ENCODE measurements at regions not wholly inside any gene's neighbourhood (a gene's known extent, or its start where the extent isn't known, plus 50 kb on each side); places are given as distances from the start of the nearest gene placed in this dataset.

DNA sequence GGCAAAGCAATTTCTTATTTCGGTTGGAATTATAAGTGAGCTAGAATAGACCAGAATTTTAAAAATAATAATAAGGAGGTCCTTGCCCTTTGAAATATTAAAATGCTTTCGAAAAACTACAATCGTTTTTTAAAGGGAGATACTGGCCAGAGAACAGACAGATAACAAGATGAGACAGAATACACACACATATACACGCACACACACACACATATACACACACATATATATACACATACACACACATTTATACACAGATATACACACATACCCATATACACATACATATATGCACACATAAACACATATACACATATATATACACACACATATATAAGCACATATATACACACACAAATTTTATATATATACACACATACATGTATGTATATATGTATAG, 175.3 kb upstream of the MIR17HG start:
- Mint-ChIP-seq H3K27ac (no peak overlapping the region), H3K36me3 (no peaks in the 10 kb centered on the region), H3K27me3 (ENCODE audit: low read depth in 3 of 3) (peaks cover 1 to 4% (median 3%) of the 10 kb centered on the region in 3 donors), H3K4me1 (no peaks in the 10 kb centered on the region), H3K9me3 (peaks cover 0 to 11% (median 2%) of the 10 kb centered on the region in 6 donors), H3K4me3 (no peak overlapping the region)
- no peak for DNase-seq

DNA sequence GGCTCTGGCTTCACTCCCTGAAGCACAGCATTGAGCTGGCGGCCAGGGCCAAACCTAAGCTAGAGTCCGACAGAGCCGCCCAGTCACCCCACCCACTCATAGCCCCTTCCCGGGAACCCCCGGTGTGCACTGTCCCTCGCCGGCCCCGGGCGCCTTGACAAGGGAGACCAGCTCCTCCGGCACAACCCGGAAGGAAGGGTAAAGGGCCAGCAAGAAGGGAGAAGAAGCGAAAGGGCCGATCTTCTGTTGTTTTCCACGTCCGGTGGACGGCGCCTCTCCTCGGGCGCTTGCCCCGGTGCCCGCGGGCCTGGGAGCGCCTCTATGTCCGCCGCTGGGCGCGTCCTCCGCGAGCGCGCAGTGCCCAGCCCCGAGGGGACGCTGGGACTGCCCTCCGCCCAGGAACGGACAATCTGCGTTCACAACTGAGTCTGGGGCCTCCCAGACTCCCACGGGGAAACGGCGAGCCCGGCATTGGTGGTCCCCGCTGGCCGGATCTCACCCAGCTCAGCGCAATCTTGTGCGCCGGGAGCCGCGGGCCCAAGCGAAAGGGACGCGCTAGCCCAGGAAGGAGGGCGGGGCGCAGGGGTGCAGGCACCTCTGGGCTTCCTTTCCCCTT, 172.5 kb upstream of the MIR17HG start:
- Mint-ChIP-seq H3K27me3 (ENCODE audit: low read depth in 3 of 3) (peaks cover 0 to 5% (median 2%) of the 10 kb centered on the region in 3 donors), H3K36me3 (no peaks in the 10 kb centered on the region), H3K27ac (no peak overlapping the region), H3K9me3 (peaks cover 0 to 9% (median 2%) of the 10 kb centered on the region in 6 donors), H3K4me1 (no peaks in the 10 kb centered on the region), H3K4me3 (peak overlapping the region in 2 of 5 donors; percentile 6 to 13)
- DNase-seq: no peak

DNA sequence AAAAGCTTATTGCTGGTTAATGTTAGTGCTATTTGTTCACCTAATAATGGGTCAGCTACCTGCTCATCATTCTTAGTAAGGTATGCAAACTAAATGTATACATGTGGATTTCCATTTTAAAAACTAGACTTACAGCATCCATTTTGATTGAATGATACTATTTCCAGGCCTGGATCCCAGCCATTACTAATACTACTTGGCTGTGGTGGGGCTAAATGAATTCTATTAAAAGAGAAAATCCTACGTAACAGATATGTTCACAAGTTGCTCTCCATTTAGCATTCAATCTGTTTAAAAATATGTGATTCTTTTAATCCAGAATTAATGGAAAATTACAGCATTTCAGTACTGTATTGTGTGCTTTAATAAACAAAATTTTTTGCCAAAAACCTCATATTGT, 169.4 kb upstream of the MIR17HG start:
- H3K27ac Mint-ChIP-seq: no peak overlapping the region
- H3K4me1 Mint-ChIP-seq: no peaks in the 10 kb centered on the region
- H3K4me3 Mint-ChIP-seq: no peak overlapping the region
- peaks cover 0 to 8% (median 2%) of the 10 kb centered on the region in 6 donors for H3K9me3 Mint-ChIP-seq
- peaks cover 0 to 5% (median 4%) of the 10 kb centered on the region in 3 donors for H3K27me3 Mint-ChIP-seq (ENCODE audit: low read depth in 3 of 3)
- H3K36me3 Mint-ChIP-seq: no peaks in the 10 kb centered on the region
- DNase-seq: no peak

DNA sequence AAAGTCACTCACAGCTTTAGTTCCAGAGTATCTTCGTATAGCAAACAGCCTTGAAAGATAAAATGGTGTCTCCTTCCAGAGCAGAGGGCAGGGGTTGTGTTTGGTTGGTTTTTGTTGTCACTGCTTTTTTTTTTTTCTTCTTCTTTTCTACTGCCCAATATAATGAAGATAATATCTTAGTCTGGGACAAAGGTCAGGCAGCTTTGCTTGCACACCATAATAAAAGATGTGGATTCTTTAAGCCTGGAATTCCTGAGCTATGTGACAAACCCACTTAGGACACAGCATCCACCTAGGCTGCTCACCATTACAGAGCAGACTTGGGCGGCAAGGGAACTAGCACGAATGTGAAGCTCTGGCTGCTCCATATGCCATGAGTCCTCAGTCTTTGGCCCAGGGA, 165.6 kb upstream of the MIR17HG start:
- no peak overlapping the region for H3K4me3 Mint-ChIP-seq
- no peaks in the 10 kb centered on the region for H3K4me1 Mint-ChIP-seq
- H3K9me3 Mint-ChIP-seq: peaks cover 0 to 3% (median 0%) of the 10 kb centered on the region in 6 donors
- H3K36me3 Mint-ChIP-seq: no peaks in the 10 kb centered on the region
- no peak overlapping the region for H3K27ac Mint-ChIP-seq
- H3K27me3 Mint-ChIP-seq (ENCODE audit: low read depth in 3 of 3): peaks cover 0 to 4% (median 1%) of the 10 kb centered on the region in 3 donors
- DNase-seq: no peak

DNA sequence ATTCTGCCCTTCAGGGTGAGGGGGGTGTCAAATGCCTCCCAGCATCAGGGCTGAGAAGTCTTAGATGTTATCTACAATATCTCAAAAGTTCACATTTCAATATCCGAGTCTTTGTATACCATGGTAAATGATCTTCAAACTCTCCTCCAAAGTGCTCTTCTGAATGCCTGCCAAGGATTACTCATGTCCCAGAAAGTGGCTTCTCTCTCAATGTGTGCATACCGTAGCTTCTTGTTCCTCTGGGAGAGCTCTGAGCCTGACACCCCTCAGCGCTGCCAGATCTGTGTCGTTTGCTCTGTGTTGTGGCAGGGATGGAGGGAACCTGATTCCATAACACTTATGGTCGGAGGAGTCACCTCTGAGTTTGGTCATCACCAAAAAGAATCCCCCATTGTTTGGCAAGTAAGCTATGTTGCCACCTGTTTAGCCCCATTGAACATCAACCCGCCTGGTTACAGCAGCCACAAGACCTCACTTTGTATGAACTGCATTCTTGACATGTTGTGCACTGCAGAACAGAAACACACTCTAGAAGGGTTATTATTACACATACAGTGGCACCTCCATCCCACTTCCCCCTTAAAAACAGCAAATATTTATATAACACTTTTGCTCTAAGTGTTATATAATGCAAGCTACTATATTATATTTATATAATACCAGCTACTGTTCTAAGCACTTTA, 163.1 kb upstream of the MIR17HG start:
- H3K27ac Mint-ChIP-seq: no peak overlapping the region
- H3K4me1 Mint-ChIP-seq: no peaks in the 10 kb centered on the region

DNA sequence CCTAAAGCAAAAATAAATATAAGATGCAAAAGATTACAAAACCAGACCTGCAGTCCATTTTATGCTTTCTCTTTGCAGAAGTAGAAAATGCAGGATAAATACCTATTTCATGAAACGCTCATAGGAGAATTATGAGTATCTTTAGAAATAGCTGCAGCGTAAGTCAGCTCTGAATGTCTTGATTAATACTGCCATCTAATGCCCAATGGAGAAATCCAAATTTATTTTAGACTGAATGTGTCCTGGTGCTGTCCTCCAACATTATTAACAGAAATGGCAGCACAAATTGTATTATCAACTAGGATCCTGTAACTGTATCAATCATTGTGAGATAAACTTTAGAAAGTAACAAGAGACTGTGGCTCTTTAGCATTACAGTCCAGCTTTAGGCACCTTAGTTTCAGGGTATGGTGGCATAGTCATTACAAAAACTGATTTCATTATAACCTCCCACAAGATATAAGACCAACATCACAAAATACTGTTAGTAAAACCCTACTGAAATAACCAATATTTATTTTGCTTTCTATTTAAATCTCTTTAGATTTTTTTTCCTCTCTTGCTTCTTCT, 162.1 kb upstream of the MIR17HG start:
- no peak for DNase-seq
- H3K27me3 Mint-ChIP-seq (ENCODE audit: low read depth in 3 of 3): peaks cover 0 to 2% (median 0%) of the 10 kb centered on the region in 3 donors
- H3K27ac Mint-ChIP-seq: no peak overlapping the region
- H3K9me3 Mint-ChIP-seq: peaks cover 0 to 3% (median 0%) of the 10 kb centered on the region in 6 donors
- H3K36me3 Mint-ChIP-seq: no peaks in the 10 kb centered on the region
- no peak overlapping the region for H3K4me3 Mint-ChIP-seq
- H3K4me1 Mint-ChIP-seq: no peaks in the 10 kb centered on the region

More for the DNA sequence above, 163.1 kb upstream of the MIR17HG start:
- H3K27me3 Mint-ChIP-seq (ENCODE audit: low read depth in 3 of 3): peaks cover 0 to 2% (median 0%) of the 10 kb centered on the region in 3 donors
- no peak for DNase-seq
- no peak overlapping the region for H3K4me3 Mint-ChIP-seq
- peaks cover 0 to 3% (median 0%) of the 10 kb centered on the region in 6 donors for H3K9me3 Mint-ChIP-seq
- no peaks in the 10 kb centered on the region for H3K36me3 Mint-ChIP-seq

DNA sequence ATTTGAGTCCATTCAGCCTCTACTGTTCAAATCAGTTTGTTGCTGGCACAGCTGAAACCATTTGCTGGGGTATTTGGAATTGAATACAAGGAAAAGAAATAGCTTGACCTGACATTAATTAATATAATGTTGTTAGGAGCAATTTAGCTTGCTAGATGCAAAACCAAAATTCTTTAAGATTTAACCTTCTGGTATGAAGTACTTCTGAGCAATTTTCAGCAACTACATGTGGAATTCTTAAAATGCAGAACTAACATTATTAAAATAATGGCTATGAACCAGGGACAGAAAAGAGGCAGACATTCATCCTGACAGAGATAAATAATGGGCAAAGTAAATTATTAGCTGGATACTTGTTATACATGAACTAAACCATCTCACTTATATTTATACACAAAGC, 160.0 kb upstream of the MIR17HG start:
- Mint-ChIP-seq H3K27ac (no peak overlapping the region), H3K4me1 (no peaks in the 10 kb centered on the region)
- no peak for DNase-seq

DNA sequence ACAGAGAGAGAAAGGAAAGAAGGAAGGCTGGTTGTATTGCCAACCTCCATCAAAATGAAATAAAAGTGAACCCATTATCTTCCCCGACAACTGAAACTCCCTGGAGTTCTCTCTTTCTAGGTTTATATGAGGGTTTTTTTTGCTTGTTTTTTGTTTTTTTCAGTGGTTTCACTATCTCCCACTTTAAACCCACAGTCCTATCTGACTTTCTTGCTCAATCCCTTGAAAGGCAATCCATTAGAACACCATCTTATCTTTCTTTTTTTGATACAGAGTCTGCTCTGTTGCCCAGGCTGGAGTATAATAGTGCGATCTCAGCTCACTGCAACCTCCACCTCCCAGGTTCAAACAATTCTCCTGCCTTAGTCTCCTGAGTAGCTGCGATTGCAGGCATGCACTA, 158.0 kb upstream of the MIR17HG start:
- Mint-ChIP-seq H3K9me3 (peaks cover 0 to 1% (median 0%) of the 10 kb centered on the region in 6 donors), H3K36me3 (no peaks in the 10 kb centered on the region), H3K4me1 (no peaks in the 10 kb centered on the region), H3K27me3 (ENCODE audit: low read depth in 3 of 3) (peaks cover 0 to 2% (median 2%) of the 10 kb centered on the region in 3 donors), H3K4me3 (no peak overlapping the region), H3K27ac (no peak overlapping the region)
- DNase-seq: no peak

More for the DNA sequence above, 160.0 kb upstream of the MIR17HG start:
- H3K4me3 Mint-ChIP-seq: no peak overlapping the region
- no peaks in the 10 kb centered on the region for H3K27me3 Mint-ChIP-seq (ENCODE audit: low read depth in 3 of 3)
- peaks cover 0 to 3% (median 0%) of the 10 kb centered on the region in 6 donors for H3K9me3 Mint-ChIP-seq
- no peaks in the 10 kb centered on the region for H3K36me3 Mint-ChIP-seq

DNA sequence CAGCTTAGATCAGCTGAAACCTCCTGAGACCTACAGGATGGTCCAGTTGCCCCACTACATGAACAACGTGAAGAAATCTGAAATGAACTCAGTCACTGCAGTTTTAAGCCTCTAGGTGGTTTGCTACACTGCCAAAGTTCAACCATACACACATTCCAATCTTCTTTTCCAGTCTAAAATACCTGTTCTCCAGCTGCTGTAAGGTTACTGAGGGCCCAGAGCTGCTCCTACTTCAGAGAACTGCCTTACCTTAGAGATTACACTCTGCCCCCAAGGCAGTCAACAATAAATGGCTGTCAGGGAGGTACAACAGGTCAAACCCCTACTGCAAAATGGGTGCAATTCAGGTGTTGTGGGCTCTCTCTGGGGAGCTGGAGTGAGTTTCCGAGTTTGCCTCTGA, 154.1 kb upstream of the MIR17HG start:
- H3K9me3 Mint-ChIP-seq: peaks cover 0 to 1% (median 0%) of the 10 kb centered on the region in 6 donors
- H3K4me1 Mint-ChIP-seq: no peaks in the 10 kb centered on the region
- peaks cover 1 to 2% (median 2%) of the 10 kb centered on the region in 3 donors for H3K27me3 Mint-ChIP-seq (ENCODE audit: low read depth in 3 of 3)
- DNase-seq: no peak
- no peaks in the 10 kb centered on the region for H3K36me3 Mint-ChIP-seq
- H3K27ac Mint-ChIP-seq: no peak overlapping the region
- no peak overlapping the region for H3K4me3 Mint-ChIP-seq

DNA sequence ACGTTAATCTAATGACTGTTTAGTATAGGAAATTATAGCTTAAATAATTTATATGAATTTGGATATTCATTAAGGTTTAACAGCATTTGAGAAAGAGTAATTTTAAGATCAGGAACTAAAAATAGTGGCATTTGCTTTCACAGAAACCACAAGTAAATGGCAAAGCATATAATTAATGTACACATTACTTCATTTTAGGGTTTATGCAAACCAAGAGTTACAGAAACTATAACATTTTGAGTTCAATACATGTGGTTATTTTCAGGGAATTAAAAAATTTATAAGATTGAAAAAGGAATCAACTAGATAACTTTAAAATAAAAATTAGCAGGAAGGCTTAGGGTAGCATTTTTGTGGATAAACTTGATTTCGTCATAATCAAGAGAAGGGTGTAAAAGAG, 151.7 kb upstream of the MIR17HG start:
- DNase-seq: no peak
- Mint-ChIP-seq H3K9me3 (peaks cover 0 to 1% (median 0%) of the 10 kb centered on the region in 6 donors), H3K4me1 (no peaks in the 10 kb centered on the region), H3K27ac (no peak overlapping the region), H3K27me3 (ENCODE audit: low read depth in 3 of 3) (peaks cover 1 to 2% (median 2%) of the 10 kb centered on the region in 3 donors), H3K4me3 (no peak overlapping the region), H3K36me3 (no peaks in the 10 kb centered on the region)

DNA sequence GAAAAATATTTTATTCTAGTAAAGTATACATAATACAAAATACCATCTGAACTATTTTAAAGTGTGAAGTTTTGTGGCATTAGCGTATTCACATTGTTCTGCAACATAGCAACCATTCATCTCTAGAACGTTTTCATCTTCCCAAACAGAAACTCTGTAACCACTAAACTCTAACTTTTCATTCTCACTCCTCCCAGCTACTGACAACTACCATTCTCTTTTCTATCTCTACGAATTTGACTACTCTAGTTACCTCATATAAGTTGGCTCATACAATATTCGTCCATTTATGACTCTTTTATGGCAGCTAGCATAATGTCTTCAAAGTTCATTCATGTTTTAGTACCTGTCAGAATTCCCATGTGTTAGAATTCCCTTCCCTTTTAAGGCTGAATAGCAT, 150.5 kb upstream of the MIR17HG start:
- Mint-ChIP-seq H3K27ac (no peak overlapping the region), H3K4me3 (no peak overlapping the region), H3K27me3 (ENCODE audit: low read depth in 3 of 3) (peaks cover 1 to 2% (median 2%) of the 10 kb centered on the region in 3 donors), H3K9me3 (peaks cover 0 to 1% (median 0%) of the 10 kb centered on the region in 6 donors), H3K36me3 (no peaks in the 10 kb centered on the region), H3K4me1 (no peaks in the 10 kb centered on the region)
- DNase-seq: no peak

DNA sequence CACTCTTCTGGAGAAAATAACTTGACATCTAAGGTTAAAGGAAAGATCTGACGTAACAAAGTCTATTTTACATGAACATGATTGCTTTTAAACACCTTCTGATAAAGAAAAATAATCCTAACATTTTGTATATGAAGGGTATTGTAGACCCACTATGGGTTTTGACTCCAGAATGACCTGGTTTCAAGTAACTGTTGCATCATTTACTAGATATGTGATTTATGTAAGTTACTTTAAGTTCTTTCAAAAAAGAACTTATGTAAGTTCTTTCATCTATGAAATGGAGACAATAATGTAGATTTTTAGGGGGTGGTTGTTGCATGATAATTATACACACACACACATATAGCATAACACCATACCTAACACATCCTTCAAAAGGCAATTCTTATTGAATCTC, 147.6 kb upstream of the MIR17HG start:
- no peaks in the 10 kb centered on the region for H3K4me1 Mint-ChIP-seq
- H3K4me3 Mint-ChIP-seq: no peak overlapping the region
- no peaks in the 10 kb centered on the region for H3K36me3 Mint-ChIP-seq
- no peaks in the 10 kb centered on the region for H3K9me3 Mint-ChIP-seq
- DNase-seq: no peak
- no peak overlapping the region for H3K27ac Mint-ChIP-seq
- H3K27me3 Mint-ChIP-seq (ENCODE audit: low read depth in 3 of 3): peaks cover 0 to 1% (median 0%) of the 10 kb centered on the region in 3 donors

DNA sequence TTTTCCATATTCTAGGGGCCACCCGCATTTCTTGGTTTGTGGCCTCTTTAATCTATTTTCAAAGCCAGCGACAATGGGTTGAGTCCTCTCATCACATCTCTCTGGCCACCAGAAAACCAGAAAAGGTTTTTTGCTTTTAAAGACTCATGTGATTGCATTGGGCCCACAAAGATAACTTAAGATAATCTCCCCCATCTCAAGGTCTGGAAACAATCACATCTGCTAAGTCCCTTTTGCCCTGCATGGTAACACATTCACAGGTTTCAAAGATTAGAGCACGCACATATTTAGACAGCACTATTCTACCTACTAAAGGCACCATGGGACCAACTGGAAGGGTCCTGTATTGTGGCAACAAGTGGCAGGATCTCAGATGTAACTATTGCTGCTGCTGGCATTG, 147.0 kb upstream of the MIR17HG start:
- DNase-seq: no peak
- Mint-ChIP-seq H3K27ac (no peak overlapping the region), H3K9me3 (no peaks in the 10 kb centered on the region), H3K36me3 (no peaks in the 10 kb centered on the region), H3K4me1 (no peaks in the 10 kb centered on the region), H3K27me3 (ENCODE audit: low read depth in 3 of 3) (peaks cover 0 to 1% (median 0%) of the 10 kb centered on the region in 3 donors), H3K4me3 (no peak overlapping the region)

DNA sequence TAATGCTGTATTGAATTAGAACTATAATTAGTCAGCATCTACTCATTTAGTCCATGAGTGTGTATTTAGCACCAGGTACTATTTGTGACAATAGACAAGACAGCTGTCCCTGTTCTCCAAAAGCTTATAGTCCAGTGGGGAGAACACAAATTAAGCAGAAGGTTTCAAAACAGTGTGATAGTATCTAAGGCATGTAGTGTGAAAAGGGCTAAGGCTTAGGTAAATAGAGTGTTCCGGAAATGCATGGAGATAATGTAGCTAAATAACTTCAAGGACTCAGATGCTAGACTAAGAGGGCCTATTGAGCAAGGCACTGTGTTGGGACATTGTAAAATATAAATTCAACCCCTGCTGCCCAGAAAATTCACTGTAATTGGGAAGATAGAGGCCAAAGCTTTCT, 144.1 kb upstream of the MIR17HG start:
- H3K4me3 Mint-ChIP-seq: no peak overlapping the region
- H3K9me3 Mint-ChIP-seq: no peaks in the 10 kb centered on the region
- no peak for DNase-seq
- no peaks in the 10 kb centered on the region for H3K4me1 Mint-ChIP-seq
- no peaks in the 10 kb centered on the region for H3K36me3 Mint-ChIP-seq
- no peaks in the 10 kb centered on the region for H3K27me3 Mint-ChIP-seq (ENCODE audit: low read depth in 3 of 3)
- no peak overlapping the region for H3K27ac Mint-ChIP-seq

Measured in immature natural killer cell (primary cell).